ENCODE measurements at regions not wholly inside any gene's neighbourhood (a gene's known extent, or its start where the extent isn't known, plus 50 kb on each side); places are given as distances from the start of the nearest gene placed in this dataset.

DNA sequence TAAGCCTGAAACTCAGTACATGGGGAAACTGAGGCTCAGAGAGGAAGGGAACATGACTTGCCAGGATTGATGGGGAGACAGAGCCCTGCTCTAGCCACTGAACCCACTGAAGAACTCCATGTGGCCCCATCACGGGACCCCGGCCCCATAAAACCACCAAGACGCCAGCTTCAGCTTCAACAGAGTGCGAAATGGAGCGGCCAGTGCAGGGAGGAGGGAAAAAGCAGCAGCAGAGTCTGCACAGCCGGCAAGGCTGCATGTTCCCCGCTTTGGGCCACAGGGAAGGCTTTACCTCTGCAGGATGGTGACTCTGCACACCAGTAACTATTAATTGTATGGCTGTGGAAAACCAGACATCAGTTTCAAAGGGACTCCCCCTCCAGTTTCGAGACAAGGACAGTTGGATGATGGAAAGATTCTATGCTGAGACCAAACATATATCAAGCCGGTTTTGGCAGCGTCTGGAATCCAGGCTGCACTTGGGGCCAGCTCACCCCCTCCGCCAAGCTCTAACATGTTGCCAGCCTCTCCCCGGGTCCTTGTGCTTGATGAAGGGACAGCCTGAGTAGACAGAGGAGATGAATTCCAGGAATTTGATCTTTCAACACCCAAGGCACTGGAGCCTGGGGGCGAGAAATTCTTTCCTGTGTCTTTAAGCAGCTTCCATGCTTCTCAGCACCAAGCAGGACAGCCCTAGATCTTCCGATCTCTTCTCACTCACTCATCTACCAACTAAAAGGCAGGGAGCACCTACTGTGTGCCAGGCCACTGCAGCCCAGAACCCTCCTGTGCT, 55.7 kb upstream of the BCL11B start (continued):
- TF ChIP-seq POLR2A (IDR thresholded peaks at IDR 0.05; ENCODE audit: control extremely low read depth in 1 of 2, low read depth in 2 of 2, low read length in 2 of 2) (no peak), PHF8 (conservative IDR thresholded peaks at IDR 0.05; ENCODE audit: low read depth, low read length) (no peak)
